Ureter (tissue), 1 donor: ENCODE measurements at regions not wholly inside any gene's neighbourhood (a gene's known extent, or its start where the extent isn't known, plus 50 kb on each side); places are given as distances from the start of the nearest gene placed in this dataset.

Source experiments
- DNase-seq: peaks from one replicate; pipeline ENCODE4 v3.0.0-alpha.2; 2020; ENCODE audit warnings: low spot score
- donor health status: DM: yes; HTN: yes; CAD: no.

GRCh38 chr3:14307656-14308302 is 94.6 kb upstream of the SLC6A6 start:
- no peak for DNase-seq

DNA sequence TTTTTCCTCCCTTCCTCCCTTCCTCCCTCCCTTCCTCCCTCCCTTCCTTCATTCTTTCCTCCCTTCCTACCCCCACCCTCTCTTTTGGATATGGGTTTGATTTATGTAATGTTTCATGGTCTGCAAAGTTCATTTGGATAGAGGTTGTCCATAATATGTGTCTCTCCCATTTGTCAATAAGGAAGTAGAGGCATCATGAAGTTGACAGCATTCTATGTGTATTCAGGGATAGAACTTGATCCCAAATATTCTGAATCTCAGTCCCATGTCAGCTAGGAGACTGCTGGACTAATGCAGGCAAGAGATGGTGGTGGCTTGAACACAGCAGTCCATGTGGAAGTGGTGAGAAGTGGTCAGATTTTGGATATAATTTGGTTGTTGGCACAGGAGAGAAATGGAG is 90.7 kb upstream of the SLC6A6 start:
- DNase-seq: no peak

GRCh38 chr3:14312375-14312774 is 90.0 kb upstream of the SLC6A6 start:
- DNase-seq: no peak

GRCh38 chr3:14317057-14317553 is 85.3 kb upstream of the SLC6A6 start:
- no peak for DNase-seq

DNA sequence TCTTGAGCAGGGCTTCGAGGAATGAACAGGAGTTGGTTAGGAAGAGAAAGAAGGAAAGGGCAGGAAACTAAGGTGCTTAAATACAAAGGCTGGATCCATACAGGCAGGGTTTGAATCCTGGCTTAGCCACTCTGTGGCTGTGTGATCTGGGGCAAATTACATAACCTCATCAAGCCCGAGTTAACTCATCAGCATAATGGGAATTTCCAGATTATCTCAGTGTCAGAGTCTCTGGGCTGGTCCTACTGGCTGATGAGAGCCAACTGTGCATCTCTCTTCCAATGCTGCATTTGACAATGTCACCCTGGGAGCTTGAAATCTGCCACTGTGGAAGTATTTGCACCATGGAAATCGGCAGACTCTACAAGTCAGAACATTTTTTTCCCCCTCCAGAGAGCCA is 83.8 kb upstream of the SLC6A6 start:
- DNase-seq: no peak

DNA sequence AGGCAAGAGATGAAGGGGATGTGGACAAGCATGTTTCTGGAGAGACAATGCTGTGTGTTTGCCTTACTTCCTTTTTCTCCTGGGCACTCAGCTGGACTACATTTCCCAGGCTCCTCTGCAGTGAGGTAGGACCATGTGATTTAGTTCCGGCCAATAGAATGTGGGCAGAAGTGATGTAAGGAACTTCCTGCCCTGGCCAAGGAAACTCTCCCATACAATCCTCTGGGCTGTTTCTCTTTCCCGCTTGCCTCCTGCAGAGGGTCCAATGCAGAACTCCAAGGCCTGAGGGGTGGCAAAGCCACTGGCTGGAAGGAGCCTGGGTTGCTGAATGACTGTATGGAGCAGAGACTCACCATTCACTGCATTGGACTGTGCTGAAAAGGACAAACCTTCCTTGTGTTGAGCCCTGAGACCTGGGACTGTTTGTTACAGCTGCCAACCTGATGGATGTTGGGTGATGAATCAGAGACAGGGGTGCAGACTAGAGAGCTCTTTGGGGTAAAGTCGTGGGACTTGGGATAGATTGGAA is 82.7 kb upstream of the SLC6A6 start:
- no peak for DNase-seq

- no peak for DNase-seq
Observed at GRCh38 chr3:14320219-14320618, 82.2 kb upstream of the SLC6A6 start.

GRCh38 chr3:14322001-14322400 is 80.4 kb upstream of the SLC6A6 start:
- no peak for DNase-seq

- no peak for DNase-seq
Observed at GRCh38 chr3:14322667-14323295, 79.6 kb upstream of the SLC6A6 start.

- DNase-seq: no peak
Observed at GRCh38 chr3:14323401-14324223, 78.8 kb upstream of the SLC6A6 start.

- DNase-seq: no peak
Observed at GRCh38 chr3:14324224-14324944, 78.0 kb upstream of the SLC6A6 start.

GRCh38 chr3:14328422-14328821 is 74.0 kb upstream of the SLC6A6 start:
- DNase-seq: no peak

GRCh38 chr3:14329116-14329830 is 73.1 kb upstream of the SLC6A6 start:
- DNase-seq: no peak

DNA sequence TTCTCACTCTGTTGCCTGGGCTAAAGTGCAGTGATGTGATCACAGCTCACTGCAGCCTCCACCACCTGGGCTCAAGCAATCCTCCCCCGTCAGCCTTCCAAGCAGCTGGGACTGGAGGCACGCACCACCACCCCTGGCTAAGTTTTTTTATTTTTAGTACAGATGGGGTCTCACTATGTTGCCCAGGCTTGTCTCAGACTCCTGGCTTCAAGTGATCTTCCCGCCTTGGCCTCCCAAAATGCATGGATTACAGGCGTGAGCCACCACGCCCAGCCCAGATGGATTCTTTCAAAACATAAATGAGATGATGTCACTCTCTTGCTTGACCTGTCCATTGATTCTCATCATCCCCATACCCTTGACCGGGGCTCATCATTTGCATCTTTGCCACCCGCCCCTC is 72.6 kb upstream of the SLC6A6 start:
- no peak for DNase-seq

DNA sequence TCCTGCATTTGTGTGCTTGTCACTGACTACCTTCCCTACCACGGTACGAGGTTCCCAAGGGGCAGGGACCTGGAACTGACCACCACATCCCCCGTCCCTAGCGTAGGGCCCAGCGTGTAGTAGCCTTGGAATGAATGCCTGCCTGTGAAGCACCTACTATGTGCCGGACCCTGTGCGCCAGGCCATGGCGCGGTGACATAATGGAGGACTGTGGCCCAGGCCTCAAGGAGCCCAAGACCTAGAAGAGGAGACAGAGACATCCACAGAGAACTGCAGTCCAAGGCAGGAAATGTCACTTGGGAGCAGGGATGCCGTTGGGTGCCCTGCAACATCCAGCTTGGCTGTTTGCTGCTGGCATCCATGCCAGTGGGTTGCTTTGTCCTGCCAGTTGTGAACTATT is 71.9 kb upstream of the SLC6A6 start:
- no peak for DNase-seq

DNA sequence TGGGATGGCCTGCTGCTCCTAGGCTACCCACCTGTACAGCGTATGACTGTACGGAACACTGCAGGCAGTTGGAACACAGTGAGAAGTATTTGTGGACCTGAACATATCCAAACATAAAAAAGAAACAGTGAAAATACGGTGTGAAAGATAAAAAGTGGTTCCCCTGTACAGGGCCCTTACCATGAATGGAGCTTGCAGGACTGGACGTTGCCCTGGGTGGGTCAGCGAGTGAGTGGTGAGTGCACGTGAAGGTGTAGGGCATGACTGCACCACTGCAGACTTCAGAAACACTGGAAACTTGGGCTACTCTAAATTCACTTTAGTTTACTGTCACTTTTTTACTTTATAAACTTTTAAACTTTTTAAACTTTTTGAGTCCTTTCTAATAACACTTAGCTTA is 71.2 kb upstream of the SLC6A6 start:
- DNase-seq: no peak

DNA sequence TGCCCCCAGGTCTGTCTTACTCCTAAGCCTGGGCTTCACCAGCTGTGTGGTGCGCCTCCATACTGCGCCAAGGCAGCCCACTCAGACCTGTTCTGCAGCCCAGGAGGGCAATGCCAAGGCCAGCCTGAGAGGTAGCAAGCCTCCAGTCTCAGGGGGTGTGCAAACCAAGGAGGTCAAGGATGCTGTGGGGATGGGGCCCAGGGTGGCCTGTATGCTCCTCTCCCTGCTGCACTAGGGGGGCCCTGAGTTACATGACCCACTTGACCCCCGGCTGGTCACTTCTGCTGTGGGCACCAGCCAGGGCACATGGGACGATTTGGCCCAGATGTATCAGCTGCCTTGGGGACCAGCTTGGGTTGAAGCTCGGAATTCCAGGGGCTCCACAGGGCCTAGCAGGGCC is 70.0 kb upstream of the SLC6A6 start:
- DNase-seq: no peak

DNA sequence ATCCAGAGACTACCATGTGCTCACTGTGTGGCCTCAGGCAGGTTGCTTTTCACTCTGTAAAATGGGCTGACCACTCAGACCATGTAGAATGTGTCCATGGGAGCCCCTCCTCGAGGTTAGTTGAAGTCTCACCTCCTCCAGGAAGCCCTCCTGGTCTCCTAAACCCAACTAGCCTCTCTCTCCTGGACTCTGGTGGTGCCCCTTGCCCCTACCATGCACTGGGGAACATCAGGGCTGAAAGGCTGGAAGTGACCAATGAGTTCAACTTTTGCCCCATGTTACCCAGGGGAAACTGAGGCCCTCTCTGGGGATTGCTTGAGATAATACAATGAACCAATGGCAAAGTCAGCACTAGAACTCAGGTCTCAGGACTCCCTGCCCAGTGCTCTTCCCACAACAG is 69.2 kb upstream of the SLC6A6 start:
- no peak for DNase-seq

DNA sequence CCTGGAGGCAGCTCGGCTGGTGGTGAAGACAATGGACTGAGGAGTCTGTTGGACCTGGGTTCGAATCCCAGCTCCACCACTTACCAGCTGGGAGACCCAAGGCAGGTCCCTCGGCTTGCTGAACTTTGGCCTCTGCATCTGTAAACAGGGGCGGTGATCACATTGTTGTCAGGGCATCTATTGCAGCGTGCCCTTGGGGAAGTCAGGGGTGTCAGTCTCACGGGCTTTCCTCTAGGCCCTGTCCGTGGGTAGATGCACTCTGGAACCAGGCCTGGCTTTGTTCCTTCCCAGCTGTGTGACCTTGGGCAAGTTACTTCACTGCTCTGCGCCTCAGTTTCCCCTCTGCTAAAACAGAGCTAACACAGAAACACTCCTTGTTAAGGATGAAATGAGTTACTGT is 68.8 kb upstream of the SLC6A6 start:
- no peak for DNase-seq

GRCh38 chr3:14334136-14334535 is 68.3 kb upstream of the SLC6A6 start:
- DNase-seq: no peak

- DNase-seq: no peak
Observed at GRCh38 chr3:14334936-14335335, 67.5 kb upstream of the SLC6A6 start.
